HG03097 (cell line): ENCODE measurements at regions not wholly inside any gene's neighbourhood (a gene's known extent, or its start where the extent isn't known, plus 50 kb on each side); places are given as distances from the start of the nearest gene placed in this dataset.

ENCODE experiments used
- ATAC-seq: cut with Tn5 transposase; IDR thresholded peaks from one replicate; pipeline ENCODE4 v1.9.1; 2021; ENCODE audit not compliant: unreplicated experiment, low FRiP score

DNA sequence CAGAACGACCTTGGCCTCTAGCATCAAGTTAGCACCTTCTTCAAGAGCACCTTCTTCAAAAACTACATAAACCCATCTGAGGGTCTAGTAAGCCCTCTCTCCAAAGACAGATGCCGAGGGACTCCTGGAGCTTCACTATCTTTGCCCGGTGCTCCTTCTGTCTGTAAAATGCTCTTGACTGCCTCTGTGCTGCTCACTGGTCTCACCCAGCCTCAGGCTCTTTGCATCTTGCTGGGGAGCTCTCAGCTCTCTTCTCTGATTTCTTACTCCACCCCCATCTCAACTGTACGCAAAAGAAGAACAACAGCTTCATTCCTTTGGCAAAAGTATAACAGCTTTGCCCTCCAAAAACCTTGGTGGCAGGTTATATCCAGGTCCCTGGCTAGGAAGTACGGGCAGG is 404.2 kb downstream of the KLF12 start:
- no peak for ATAC-seq

DNA sequence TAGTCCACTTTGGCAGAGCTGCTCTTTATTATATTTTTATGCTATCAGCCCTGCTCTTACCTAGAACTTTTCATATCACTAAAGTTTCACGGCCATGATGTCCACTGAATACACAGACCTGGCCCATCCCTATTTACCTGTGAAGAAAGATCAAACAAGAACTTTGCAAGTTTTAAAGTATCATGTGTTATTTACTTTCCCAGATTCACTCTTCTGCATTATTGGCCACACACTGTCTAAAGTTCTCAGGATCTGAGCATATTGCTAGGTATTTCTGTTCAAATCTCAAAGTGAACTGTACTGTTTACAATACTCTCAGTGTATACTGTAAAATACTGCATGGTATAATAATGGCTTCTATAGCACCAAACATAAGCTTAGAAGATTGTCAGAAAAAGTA is 405.2 kb downstream of the KLF12 start:
- no peak for ATAC-seq

DNA sequence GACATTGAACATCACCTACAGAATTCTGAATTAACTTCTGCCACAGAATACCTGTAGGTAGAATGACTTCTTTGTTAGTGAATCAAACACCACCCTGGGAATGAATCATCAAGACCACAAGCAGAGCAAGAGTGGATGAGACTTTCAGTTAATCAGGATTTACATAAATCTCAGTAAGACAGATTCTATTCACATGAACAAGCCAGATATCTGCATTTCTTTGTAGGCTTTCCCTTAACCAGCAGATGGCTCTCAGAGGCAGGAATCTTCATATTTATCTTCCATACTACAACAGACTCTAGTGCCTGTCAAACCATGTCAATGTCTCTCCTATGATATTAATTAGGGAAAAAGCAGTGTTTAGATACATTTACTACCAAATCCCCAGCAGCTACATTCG is 412.1 kb downstream of the KLF12 start:
- peak; percentile 91 for ATAC-seq

DNA sequence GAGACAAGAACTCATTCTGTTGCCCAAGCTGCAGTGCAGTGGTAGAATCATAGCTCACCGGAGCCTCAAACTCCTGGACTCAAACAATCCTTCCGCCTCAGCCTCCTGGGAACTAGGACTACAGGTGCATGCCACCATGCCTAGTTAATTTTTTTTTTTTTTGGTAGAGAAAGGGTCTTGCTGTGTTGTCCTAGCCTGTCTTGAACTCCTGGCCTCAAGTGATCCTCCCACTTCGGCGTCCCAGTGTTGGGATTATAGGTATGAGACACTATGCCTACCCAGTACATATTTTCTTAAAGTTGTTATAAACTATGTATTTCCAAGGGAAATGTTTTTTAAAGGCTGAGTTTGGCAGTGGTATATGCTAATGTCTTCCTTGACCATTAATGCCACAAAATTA is 412.6 kb downstream of the KLF12 start:
- ATAC-seq, result peak; percentile 9

DNA sequence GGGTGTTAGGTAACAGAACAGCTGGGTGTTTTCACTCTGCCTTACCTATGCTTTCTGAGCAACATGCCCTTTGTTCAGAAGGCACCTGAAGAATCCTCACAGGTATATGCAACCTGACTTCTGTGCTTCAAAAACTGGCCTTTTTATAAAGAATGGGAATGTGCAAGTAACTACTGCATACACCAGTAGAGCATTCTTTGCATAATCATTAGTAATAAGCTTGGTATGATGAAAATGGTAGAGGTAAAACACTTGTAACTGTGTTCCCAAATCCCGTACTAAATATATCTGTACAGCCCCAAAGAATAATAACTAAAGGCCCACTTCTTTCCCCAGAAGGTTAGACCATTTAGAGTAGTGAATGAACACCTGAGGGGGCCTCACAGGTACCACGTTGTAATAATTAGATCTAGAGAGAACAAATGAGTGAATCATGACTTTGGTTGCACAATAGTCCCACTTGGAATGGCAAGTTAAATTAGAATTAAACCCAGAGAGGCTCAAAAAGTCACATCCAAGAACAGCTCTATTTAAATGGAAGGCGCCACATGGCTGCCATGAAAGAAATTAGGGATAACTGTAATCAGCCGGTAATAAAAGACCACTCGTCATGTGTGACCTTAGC is 413.9 kb downstream of the KLF12 start:
- ATAC-seq, result no peak

DNA sequence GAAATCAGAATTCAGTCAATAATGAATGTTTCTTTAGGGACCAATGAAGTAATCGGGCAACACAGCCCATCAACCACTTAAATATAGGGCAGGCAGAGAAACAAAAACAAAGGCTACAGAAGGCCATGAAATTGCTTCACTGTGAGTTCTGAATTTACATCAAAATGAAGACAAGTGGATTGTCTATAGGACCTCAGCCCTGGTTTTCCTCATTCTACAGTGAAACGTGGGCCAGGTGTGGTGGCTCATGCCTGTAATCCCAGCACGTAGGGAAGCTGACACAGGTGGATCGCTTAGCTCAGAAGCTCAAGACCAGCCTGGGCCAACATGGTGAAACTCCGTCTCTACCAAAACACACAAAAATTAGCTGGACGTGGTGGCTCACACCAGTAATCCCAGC is 416.0 kb downstream of the KLF12 start:
- no peak for ATAC-seq

DNA sequence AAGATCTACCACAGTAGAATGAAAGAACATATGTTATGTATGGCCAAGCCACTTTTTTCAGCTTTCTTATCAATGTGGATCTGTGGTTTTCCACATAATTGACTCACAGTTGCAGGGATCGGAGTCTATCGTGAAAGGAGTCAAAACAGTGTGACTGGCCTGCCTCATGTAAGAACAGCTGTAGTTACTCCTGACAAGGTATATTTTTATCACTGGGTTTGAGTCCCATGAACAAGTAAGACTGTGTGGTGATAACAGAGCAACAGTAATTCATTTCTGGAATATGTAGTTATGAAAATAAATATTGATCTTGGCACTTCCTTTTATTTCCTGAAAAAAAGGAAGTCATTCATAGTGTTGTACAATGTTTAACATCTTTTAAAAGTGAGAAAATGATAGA is 416.6 kb downstream of the KLF12 start:
- no peak for ATAC-seq

DNA sequence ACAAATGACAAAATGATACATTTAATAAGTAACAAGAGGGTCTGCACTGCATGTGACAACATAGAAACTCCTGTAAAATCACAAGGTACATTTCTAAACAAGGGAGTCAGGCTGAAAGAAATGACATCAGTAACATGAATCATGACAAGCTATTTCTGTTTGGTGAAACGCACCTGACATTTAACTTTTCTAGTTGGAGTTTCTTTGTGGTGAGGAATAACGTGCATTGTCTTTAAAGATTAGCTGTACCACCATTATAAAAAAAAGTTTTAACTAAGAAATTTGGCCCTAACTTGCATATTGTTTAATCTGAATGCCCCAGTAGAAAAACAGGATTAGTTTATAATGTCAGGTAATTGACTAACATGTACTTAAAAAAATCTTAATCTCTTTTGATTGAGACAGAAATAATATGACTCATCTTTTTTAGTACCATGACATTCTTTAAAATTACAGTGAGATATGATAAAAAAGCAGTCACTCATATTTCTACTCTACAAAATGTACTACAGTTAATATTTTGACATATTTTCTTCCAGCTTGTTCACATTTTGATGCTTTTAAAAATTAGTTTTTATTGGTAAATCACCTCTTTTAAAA is 418.2 kb downstream of the KLF12 start:
- ATAC-seq, result peak; percentile 46

DNA sequence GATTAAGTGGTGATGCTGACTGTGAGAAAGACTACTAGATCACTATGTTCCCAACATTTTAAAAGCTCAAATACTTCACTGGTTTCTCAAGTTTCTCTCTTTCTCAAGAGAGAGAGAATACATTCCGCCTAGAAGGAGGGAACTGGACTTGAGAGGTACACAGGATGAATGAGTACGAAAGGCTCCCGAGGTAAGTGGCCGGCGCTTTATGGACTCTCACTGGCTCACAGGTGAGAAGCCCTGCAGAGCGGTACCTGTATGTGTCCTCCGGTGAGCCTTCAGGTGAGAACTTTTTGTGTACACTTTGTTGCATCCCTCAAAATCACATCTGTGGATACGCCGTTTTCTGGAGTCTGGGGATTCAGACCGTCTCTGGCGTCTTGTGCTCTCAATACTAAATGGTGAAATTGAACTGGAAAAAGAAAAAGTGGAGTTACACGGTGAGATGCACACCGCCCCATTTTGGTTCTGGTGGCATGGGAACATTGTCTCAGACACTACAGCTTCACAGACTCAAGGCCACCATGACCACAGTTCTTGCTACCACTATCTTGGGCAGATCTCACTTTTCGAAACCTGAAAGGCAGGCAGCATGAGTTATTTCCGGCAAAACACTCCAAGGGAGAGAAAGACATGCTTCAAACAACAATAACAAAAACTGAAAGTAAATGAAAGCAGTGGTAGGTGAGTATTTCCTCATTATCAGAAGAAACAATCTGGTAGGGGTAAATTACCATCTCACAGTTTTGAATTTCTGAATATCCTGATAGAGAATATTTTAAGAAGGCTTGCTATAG is 418.9 kb downstream of the KLF12 start:
- peak; percentile 60 for ATAC-seq

DNA sequence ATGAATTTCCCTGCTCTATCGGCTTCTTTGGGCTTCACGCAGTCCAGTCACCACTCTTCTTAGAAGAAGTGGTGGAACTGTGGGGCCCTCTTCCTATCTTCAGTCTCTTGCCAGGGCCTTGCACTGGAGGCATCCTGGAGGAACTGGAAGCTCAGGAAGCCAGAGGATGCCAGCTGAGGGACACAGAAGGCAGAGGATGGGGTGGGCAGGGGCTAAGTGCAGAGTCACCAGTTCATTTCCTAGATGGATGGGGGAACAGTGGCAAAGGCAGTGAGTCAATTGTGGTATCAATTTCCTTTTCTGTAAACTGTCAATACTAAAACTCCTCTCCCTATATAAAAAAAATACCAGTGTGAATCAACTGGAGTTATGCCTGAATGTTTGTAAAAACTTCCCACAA is 419.7 kb downstream of the KLF12 start:
- no peak for ATAC-seq

DNA sequence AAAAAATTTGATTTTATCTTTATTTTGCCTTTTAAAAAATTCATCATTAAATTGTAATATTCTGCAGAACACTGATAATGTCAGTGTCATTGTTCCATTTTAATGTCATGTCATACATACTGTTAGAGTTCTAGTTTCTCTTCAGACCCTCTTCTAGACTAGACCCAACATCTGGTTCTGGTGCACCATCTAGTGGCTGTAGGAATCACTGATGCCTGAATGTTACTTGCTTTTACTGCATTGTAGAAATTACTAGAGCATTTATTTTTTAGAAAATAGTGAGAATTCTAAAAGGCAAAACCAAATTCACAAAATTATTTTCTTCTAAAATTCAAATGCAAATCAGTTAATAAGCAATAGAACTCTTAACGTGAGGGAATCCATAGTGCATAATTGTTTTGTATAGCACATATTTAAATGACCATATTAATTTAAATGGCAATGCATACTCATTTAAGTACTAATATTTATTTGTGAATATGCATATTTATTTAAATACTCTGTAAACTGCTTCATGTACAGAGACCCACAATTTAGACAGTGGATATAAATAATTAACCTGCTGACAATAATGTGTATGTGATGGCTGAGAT is 425.7 kb downstream of the KLF12 start:
- ATAC-seq, result peak; percentile 92

DNA sequence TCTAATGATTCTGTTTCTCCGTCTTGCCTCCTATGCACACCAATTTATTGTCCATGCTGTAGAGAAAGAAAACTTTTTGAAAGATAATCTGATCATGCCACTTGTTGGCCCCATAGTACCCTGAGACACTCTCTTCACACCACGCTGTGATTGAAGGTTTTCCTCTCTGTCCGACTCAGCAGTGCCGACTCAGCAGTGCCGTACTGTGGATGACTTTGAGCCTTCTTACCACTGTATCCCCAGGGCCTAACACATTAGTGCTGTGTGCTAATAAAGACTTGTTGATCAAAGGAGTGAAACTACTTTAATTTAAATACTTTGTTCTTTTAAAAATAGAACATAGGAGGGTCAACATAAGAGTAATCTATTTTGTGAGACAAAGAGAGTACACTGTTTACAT is 429.6 kb downstream of the KLF12 start:
- no peak for ATAC-seq

DNA sequence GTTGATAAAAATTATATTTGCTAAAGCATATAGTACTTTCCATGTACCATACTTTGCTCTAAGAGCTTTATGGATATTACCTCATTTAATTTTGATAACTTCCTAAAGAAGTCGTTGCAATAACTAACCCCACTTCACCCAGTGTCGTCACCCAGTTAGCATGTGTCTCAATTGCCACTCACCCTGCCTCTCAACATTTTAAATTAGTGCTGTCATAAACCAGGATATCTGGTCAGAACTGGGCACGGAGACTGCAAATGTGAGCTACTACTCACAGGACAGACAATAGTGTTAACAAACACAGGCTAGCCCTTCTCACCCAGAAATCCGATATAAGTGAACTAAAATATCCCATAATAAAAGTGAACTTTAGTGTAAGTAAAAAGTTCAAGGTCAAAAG is 430.6 kb downstream of the KLF12 start:
- ATAC-seq, result no peak

DNA sequence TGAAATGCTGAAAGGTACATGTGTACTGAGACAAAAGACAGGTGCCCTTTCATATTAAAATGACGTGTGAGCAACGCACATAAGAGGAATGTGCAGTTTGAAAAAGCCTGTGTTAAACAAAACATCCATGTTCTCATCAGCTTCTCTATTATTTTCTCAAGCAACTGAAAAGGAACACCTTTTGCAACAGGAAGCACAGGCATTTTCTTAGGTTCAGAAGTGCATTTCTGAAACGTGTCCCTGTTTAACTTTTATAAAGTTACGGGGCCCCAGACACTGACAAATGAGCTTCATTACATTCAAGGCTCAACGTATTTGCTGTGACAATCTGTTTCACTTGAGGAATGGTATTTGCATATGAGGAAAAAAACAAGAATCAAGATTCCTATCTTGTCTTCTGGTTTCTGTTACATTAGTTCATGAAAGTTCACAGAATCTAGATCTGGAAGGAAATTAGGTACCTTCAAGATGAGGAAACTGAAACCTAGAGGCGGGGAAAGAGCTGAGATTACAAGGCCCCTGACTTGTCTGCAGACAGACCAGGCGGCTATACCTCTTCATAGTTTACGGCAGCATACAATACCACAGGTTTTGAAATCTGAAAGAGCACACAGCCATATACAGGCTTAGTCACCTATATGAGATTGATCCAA is 431.7 kb downstream of the KLF12 start:
- peak; percentile 90 for ATAC-seq

DNA sequence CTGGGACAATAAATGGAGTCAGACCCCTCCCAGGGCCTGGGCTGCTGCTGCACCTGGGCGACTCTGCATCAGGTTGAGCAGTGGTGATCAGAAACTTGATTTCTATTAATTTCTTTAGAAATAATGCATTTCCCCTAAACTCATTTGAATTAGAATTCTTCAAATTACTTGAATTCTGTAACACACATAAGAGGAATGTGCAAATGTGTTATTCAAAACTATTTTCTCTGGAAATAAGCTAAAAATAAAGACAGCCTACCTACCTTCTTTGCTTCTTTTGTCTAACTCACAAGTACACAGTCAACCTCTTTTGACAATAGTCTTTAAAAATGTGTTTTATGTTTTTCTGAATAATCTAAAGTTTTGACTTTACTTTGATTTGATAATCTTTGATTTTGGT is 433.0 kb downstream of the KLF12 start:
- ATAC-seq, result no peak

DNA sequence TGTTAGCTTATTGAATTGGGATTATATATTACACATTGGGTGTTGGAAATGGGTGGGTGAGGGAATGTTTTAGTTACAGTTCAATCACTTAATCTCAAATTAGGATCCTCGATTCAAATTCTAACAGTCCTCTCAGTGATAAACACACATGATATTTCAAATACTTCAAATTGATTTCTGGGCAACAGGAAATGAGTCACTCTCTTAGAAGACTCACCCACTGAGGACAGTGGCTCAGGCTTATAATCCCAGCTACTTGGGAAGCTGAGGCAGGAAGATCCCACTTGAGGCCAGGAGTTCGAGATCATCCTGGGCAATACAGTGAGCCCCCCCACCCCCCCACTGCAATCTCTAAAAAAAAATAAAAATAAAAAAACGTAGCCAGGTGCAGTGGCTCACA is 435.3 kb downstream of the KLF12 start:
- no peak for ATAC-seq

DNA sequence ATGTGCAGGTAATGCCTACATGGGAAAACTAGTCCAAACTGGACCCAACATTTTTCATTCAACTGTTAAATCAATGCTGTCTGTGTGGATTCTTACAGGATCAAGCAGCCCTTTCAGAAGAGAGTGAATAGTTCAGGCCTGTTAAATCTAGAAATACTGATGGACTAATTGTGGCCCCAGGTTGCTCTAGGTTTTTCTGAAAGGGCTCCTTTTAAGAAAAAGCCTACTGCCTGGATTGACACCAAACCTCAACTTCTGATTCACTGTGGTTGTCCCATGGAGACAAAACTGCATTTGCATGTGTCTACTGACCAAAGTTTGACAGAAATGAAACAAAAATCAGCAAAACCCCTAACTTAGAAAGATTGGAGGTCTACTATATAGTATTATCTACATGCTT is 437.0 kb downstream of the KLF12 start:
- ATAC-seq, result no peak

DNA sequence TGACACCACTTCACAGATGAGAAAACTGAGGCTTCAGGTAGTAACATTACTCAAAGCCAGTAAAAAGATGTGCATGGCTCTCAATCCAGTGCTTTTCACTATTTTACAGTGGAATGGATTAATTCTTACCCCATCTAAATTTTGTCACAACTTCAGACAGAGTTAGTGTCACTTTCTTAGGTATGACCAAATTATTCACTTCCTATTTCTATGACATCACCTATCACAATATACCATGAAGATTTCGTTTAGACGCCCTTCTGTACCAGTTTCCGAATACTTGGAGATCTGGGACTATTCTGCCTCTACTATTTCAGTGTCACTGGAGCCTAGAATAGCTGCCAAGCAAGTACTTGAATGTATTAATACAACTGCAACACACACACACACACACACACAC is 437.5 kb downstream of the KLF12 start:
- no peak for ATAC-seq

DNA sequence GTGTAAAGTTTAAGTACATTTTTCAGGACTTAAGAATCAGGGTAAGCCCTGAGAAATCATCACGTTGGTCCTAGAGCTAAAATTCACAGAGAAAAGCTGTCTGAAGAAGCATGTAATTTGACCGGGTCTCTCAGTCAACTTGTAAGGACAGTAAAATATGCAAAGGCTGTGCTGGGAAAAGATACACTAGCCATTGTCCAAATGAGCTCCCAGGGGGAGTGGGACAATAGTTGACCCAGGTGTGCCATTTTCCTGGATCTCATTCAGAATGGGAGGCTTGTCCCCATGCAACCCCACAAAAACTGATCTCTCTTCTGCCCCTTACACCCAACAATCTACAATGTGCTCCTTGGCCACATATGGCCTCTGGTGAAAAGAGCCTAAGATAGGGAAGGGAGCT is 437.9 kb downstream of the KLF12 start:
- ATAC-seq, result no peak

DNA sequence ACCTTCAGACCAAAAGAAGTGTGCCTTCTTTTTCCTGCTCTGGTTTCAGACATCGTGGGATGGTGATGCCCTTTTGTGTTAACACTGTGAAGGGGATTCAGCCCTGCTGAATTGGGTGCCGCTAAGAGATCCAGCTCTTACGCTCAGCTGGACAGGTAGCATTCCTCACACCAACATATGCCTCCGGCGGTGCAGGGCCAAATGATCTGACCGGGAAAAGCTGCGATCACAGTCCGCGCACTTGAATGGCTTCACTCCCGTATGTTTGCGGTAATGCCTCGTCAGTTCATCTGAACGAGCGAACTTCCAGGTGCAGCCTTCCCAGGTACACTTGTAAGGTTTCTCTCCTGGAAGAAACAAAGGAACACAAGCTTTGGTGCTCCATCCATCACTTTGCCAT is 438.9 kb downstream of the KLF12 start:
- ATAC-seq, result no peak

DNA sequence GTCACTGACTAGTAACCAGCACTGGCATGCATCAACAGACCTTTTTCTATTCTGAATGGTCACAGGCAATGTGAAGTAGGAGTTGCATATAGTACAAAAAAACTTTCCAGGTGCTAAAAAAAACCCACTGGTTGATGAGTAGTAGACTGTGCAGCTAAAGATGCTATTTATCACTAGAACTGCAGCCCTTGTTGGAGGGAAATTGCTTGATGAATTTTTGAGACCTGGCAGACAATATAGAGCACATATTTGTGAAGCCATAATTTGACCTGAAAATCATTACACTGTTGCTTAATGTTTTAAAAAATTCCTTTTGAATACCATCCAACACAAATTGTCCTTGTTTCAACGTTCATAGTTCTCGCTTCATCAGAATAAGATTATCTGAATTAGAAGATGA is 441.0 kb downstream of the KLF12 start:
- ATAC-seq, result no peak
